HG02852 (cell line): ENCODE measurements at regions not wholly inside any gene's neighbourhood (a gene's known extent, or its start where the extent isn't known, plus 50 kb on each side); places are given as distances from the start of the nearest gene placed in this dataset.
A peak's percentile ranks its signal among the peaks of the same experiment; 100 is the strongest.
"Not testable (repeated sequence)": the region's sequence is repeated elsewhere in the genome, so short reads cannot be mapped to it uniquely, and the experiment has no call there.

Source experiments
- ATAC-seq: cut with Tn5 transposase; IDR thresholded peaks from one replicate; pipeline ENCODE4 v1.9.1; 2021; ENCODE audit warnings: mild to moderate bottlenecking, moderate library complexity; ENCODE audit not compliant: unreplicated experiment

GRCh38 chr2:146405402-146406309 is 1439.2 kb upstream of the ACVR2A start:
- not testable (repeated sequence) for ATAC-seq

DNA sequence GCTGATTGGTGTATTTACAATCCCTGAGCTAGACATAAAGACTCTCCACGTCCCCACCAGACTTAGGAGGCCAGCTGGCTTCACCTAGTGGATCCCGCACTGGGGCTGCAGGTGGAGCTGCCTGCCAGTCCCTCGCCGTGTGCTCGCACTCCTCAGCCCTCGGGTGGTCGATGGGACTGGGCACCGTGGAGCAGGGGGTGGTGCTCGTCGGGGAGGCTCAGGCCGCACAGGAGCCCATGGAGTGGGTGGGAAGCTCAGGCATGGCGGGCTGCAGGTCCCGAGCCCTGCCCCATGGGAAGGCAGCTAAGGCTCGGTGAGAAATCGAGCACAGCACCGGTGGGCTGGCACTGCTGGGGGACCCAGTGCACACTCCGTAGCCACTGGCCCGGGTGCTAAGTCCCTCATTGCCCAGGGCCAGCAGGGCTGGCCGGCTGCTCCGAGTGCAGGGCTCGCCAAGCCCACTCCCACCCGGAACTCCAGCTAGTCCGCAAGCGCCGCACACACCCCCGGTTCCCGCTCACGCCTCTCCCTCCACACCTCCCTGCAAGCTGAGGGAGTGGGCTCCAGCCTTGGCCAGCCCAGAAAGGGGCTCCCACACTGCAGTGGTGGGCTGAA is 1441.2 kb upstream of the ACVR2A start:
- ATAC-seq = not testable (repeated sequence)

GRCh38 chr2:146392631-146393030 is 1452.2 kb upstream of the ACVR2A start:
- ATAC-seq = no peak

DNA sequence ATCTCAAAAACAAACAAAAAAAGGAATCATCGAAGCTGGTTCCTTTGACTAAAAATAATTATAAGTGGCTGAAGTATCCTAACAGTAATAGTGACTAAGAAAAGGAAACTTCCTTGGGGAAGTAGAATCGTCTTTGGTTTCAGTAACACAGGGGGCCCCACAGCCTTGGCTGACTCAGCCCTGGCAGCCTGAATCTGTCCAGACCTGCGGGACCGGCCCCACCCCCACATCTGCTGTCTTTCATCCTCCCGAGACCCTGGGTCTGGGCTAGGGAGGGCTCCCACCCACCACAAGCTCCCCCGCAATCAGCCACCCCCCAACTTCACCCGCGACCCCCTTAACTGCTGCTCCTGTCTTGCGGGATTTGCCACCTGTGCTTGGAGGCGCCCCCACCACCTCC is 1452.6 kb upstream of the ACVR2A start:
- ATAC-seq = no peak

- no peak for ATAC-seq
These were observed 1456.1 kb upstream of the ACVR2A start for GRCh38 chr2:146388757-146389156.

DNA sequence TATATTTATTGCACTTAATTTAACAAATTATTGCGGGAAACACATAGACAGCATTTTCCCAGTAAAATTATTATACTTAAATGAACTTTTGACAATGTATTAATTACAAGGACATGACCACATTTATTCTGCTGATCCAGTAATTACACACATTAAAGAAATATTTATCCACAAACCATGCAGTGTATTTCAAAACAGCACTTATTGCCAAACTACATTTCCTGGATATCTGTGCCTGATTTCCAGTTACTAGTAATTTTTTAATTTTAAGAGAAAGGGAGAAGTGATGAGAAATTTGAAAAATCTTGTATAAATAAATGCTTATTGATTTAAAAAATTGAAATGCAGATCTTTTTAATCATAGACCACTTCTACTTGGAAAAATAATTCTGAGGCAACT is 1458.7 kb upstream of the ACVR2A start:
- ATAC-seq = no peak

DNA sequence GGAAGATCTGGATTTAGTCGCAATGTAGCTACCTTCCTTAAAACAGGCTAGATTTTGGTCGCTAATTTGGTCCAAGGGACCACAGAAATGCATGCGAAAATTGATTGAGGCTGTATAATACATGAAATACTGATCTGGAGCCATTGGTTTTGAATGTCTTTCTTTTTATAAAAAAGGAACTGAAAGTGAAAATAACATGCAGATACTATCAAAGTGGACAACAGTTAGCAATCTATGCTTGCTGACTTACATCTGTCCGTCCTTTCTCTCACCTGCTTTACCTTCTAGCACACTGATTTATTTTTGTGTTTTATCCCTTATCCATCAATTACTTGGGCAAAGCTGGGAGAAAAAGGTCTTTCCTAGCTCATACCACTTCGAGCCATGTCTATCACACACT is 1459.8 kb upstream of the ACVR2A start:
- peak; percentile 67 for ATAC-seq

DNA sequence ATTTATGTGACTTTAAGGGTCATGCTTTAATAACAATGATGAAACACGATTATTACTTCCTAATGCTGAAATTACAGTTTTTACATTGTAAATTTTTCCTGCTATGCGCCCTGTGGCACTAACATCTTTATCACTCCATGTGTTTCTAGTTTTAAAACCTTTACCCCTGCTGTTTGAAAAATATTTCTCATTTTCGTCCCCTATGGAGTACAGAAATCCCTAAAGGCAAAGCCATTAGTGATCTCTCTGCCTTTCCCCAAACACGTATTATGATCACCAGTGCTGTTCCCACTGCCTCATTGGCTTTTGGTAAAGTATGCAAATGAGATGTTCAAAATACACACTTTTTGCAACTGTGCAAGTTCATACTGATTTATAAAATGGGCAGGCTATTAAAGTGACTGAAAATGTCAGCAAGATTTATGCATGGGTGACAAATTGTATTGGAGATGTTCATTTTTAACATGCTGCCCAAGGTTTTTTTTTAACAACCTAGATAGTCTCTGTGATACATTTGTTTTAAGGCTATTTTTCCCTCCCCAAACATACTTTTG is 1468.2 kb upstream of the ACVR2A start:
- ATAC-seq = no peak

DNA sequence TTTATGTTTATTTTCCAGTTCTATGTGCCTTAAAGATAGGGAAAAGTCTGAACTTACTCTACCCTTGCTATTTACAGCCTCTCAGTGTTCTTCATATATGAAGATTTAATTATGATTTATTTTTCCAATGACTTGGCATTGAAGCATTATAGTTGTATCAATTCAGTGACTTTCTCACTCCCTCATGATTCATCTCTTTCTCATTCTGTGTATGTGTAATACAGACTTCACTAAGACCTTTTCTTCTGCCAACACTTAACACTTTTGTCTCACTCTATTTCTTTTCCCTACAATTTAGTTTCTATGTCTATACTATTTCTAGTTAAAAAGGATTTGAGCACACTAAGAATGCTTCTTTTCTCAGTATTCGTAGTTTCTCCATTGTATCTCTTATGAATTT is 1470.3 kb upstream of the ACVR2A start:
- ATAC-seq = no peak

GRCh38 chr2:146371364-146371763 is 1473.5 kb upstream of the ACVR2A start:
- not testable (repeated sequence) for ATAC-seq

DNA sequence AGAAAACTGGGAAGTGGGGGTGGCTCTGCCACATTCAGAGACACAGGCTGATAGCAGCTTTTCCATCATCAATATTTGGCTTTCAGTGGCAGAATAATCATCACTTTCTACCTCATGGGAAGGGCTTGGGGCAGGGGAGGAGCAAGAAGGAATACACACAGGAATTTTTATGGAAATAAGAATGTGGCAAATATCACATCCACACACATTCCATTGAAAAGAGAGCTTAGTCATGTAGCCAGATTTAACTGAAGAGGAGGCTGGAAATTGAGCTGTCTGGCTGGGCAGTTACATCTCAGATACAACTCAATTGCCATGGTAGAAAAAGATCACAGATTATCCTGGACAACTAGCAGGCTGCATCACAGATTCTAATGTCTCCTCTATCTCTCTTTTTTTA is 1474.0 kb upstream of the ACVR2A start:
- ATAC-seq = no peak

- no peak for ATAC-seq
These were observed 1478.6 kb upstream of the ACVR2A start for GRCh38 chr2:146366276-146366675.

- no peak for ATAC-seq
These were observed 1479.8 kb upstream of the ACVR2A start for GRCh38 chr2:146365041-146365440.

- no peak for ATAC-seq
These were observed 1481.1 kb upstream of the ACVR2A start for GRCh38 chr2:146363731-146364130.

GRCh38 chr2:146351689-146352088 is 1493.1 kb upstream of the ACVR2A start:
- no peak for ATAC-seq

- ATAC-seq = no peak
These were observed 1495.5 kb upstream of the ACVR2A start for GRCh38 chr2:146349334-146349733.

DNA sequence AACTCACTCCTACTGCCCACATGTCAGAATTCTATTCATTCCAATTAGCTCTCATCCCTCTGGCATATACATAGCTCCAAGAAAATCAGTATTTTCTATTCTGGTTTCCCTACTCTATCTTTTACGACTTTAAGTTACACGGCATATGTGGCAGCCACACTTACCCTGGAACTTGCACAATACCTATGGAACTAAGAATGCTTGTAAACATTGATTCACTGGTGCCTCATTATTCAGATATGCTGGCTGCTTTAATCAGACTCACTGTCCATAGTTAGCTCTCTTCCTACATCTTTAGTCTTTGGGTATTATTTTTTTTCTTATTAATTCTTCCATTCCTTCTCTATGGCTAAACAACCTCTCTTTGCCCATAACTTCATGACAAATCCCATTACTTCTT is 1519.9 kb upstream of the ACVR2A start:
- no peak for ATAC-seq

GRCh38 chr2:146323564-146323963 is 1521.3 kb upstream of the ACVR2A start:
- ATAC-seq = no peak

GRCh38 chr2:146321175-146321574 is 1523.7 kb upstream of the ACVR2A start:
- no peak for ATAC-seq

DNA sequence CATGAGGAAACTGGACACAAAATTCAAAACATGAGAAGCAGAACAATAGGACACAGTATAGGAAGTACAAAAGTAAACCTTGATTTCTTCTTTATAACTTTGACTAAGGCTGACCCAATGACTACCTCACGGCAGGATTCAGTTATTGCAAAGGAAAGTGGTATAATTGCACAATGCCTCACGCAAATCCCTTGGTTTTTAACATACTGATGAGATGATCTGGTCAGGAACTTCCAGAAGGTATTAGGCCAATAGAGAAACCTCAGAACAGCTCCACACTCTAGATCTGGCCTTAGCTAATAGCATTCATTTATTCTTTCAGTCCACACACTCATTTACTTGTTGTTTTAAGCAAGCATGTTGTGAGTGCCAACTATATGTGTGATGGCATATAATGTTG is 1526.9 kb upstream of the ACVR2A start:
- no peak for ATAC-seq

GRCh38 chr2:146312899-146313298 is 1531.9 kb upstream of the ACVR2A start:
- ATAC-seq = no peak

GRCh38 chr2:146305164-146305563 is 1539.7 kb upstream of the ACVR2A start:
- no peak for ATAC-seq
